ENCODE measurements at regions not wholly inside any gene's neighbourhood (a gene's known extent, or its start where the extent isn't known, plus 50 kb on each side); places are given as distances from the start of the nearest gene placed in this dataset.

DNA sequence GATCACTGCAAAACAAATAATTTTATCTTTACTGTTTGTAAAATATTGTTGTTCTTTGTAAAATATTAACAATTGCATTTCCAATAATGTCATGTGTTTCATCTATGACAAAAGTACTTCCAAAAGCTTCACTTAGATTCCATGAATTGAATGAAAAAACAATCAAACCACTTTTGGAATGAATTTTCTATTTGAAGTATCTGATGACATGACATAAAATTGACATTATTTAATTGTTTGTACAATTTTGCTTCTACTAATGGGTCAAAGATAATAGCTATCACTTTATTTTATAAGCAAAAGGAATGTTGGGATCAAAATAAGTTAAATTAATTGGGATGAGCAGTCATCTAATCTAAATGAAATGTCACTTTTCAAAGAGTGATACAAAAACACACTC, 684.3 kb downstream of the NR2F1-AS1 start:
- TF ChIP-seq, protein P1, sequence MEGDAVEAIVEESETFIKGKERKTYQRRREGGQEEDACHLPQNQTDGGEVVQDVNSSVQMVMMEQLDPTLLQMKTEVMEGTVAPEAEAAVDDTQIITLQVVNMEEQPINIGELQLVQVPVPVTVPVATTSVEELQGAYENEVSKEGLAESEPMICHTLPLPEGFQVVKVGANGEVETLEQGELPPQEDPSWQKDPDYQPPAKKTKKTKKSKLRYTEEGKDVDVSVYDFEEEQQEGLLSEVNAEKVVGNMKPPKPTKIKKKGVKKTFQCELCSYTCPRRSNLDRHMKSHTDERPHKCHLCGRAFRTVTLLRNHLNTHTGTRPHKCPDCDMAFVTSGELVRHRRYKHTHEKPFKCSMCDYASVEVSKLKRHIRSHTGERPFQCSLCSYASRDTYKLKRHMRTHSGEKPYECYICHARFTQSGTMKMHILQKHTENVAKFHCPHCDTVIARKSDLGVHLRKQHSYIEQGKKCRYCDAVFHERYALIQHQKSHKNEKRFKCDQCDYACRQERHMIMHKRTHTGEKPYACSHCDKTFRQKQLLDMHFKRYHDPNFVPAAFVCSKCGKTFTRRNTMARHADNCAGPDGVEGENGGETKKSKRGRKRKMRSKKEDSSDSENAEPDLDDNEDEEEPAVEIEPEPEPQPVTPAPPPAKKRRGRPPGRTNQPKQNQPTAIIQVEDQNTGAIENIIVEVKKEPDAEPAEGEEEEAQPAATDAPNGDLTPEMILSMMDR (IDR thresholded peaks at IDR 0.05): no peak
- TF ChIP-seq POLR2AphosphoS5 (IDR thresholded peaks at IDR 0.05) (no peak), POLR2A (IDR thresholded peaks at IDR 0.05) (no peak), EP300 (IDR thresholded peaks at IDR 0.05) (no peak)
